Endometrium (tissue), 2 donors: ENCODE measurements at regions not wholly inside any gene's neighbourhood (a gene's known extent, or its start where the extent isn't known, plus 50 kb on each side); places are given as distances from the start of the nearest gene placed in this dataset.
"Not testable (repeated sequence)": the region's sequence is repeated elsewhere in the genome, so short reads cannot be mapped to it uniquely, and the experiment has no call there.

ENCODE experiments used
- FAIRE-seq: peaks from 2 replicates; lab custom pipeline; 2012; peaks lifted over from hg19 to GRCh38; lab: Jason Lieb, UNC
- donor health status: control.
- donor health status: control.

- no peak for FAIRE-seq
These were observed 57.7 kb upstream of the SHB start for GRCh38 chr9:38126730-38127129.

DNA sequence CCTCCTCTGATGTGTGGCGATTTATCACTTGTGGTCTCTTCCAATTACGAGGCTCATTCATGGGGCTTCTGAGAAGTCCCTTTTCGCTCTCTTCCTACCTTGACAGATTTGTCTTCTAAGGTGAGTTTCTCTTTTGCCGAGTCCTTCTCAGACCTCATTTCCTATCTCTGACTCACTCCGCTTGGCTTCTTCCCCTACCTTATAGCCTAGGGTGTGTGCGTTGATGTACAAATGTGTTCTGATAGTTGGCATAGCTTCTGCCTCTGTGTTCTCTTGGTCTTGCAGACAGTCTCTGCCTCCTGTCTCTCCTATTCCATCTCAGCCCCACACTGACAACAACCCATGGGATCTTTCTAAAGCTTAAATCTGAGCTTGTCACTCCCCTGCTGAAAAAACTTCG, 56.9 kb upstream of the SHB start:
- FAIRE-seq = no peak

- FAIRE-seq = not testable (repeated sequence)
These were observed 54.3 kb upstream of the SHB start for GRCh38 chr9:38123359-38123758.

DNA sequence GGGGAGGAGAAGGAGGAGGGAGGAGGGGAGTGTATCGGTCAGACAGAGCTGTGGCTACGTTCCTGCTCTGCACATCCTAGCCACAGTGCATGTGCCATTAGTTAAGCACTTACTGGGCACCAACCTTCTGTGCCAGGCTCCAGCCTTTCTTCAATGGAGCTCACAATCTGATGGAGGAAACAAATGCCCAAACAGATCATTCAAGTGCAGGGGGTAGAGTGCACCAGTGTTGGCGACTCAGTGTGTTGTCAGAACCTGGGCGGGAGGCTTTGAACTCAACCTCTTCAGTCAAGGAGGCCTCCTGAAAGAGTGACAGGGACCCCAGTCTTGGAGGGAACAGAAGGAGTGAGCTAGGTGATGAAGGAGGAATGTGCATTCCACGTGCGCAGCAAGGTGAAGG, 51.9 kb upstream of the SHB start:
- no peak for FAIRE-seq

DNA sequence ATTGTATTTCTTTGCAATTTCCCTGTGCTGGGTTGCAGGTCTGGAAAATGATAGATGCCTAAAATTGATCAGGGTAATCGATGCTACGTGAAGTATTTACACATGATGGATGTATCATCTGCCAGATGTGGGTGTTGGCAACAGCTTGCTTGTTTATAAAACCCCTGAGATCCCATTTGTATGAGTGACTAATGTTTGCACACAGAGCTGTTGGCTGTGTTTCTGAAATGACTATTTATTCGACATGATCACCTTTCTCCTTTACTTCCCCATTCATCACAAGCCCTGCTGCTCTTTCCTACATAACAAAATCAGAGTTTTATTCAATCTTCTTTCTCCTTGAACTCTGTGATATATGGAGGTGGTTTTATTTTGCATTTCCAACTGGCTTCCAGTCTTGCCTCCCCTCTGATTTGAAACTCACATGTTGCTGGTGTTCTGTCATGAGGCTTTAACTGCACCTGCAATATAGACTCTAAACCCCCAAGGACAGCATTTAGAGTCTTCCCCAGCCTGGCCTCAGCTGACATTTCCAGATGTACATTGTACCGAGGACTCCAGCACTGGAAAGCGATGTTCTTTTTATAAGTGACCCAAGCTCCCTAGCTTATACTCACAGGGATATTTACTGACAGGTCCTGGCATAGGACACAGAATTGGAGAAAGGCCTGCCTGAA, 50.7 kb upstream of the SHB start:
- no peak for FAIRE-seq

GRCh38 chr9:38118862-38119438, 49.9 kb upstream of the SHB start:
- no peak for FAIRE-seq
